ENCODE measurements at regions not wholly inside any gene's neighbourhood (a gene's known extent, or its start where the extent isn't known, plus 50 kb on each side); places are given as distances from the start of the nearest gene placed in this dataset.

- H3K36me3 ChIP-seq (ENCODE audit: control insufficient read depth, insufficient read depth, low read length) = no peaks in the 10 kb centered on the region
- H3K27me3 ChIP-seq (ENCODE audit: control insufficient read depth, insufficient read depth, low read length) = no peaks in the 10 kb centered on the region
- TF ChIP-seq, protein P1, sequence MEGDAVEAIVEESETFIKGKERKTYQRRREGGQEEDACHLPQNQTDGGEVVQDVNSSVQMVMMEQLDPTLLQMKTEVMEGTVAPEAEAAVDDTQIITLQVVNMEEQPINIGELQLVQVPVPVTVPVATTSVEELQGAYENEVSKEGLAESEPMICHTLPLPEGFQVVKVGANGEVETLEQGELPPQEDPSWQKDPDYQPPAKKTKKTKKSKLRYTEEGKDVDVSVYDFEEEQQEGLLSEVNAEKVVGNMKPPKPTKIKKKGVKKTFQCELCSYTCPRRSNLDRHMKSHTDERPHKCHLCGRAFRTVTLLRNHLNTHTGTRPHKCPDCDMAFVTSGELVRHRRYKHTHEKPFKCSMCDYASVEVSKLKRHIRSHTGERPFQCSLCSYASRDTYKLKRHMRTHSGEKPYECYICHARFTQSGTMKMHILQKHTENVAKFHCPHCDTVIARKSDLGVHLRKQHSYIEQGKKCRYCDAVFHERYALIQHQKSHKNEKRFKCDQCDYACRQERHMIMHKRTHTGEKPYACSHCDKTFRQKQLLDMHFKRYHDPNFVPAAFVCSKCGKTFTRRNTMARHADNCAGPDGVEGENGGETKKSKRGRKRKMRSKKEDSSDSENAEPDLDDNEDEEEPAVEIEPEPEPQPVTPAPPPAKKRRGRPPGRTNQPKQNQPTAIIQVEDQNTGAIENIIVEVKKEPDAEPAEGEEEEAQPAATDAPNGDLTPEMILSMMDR (IDR thresholded peaks at IDR 0.05; ENCODE audit: insufficient read depth, low read length, poor library complexity, severe bottlenecking) = no peak
- no peak overlapping the region for H3K4me3 ChIP-seq (ENCODE audit: low read depth, low read length)
- no peak for DNase-seq (ENCODE audit: low read depth)
Measured at GRCh38 chr1:95744731-95745130, 510.7 kb downstream of the RWDD3 start.

GRCh38 chr1:95752515-95753381, 518.7 kb downstream of the RWDD3 start:
- no peak overlapping the region for H3K4me3 ChIP-seq (ENCODE audit: low read depth, low read length)
- H3K27me3 ChIP-seq (ENCODE audit: control insufficient read depth, insufficient read depth, low read length) = no peaks in the 10 kb centered on the region
- TF ChIP-seq, protein P1 (IDR thresholded peaks at IDR 0.05; ENCODE audit: insufficient read depth, low read length, poor library complexity, severe bottlenecking) = no peak
- no peak for DNase-seq (ENCODE audit: low read depth)
- H3K36me3 ChIP-seq (ENCODE audit: control insufficient read depth, insufficient read depth, low read length) = no peaks in the 10 kb centered on the region

- no peak for DNase-seq (ENCODE audit: low read depth)
- H3K27me3 ChIP-seq (ENCODE audit: control insufficient read depth, insufficient read depth, low read length) = no peaks in the 10 kb centered on the region
- H3K4me3 ChIP-seq (ENCODE audit: low read depth, low read length) = no peak overlapping the region
- TF ChIP-seq, protein P1 (IDR thresholded peaks at IDR 0.05; ENCODE audit: insufficient read depth, low read length, poor library complexity, severe bottlenecking) = no peak
- H3K36me3 ChIP-seq (ENCODE audit: control insufficient read depth, insufficient read depth, low read length) = no peaks in the 10 kb centered on the region
Measured at GRCh38 chr1:95753382-95754016, 519.5 kb downstream of the RWDD3 start.

GRCh38 chr1:95754412-95754811, 520.4 kb downstream of the RWDD3 start:
- no peak overlapping the region for H3K4me3 ChIP-seq (ENCODE audit: low read depth, low read length)
- no peaks in the 10 kb centered on the region for H3K36me3 ChIP-seq (ENCODE audit: control insufficient read depth, insufficient read depth, low read length)
- H3K27me3 ChIP-seq (ENCODE audit: control insufficient read depth, insufficient read depth, low read length) = no peaks in the 10 kb centered on the region
- TF ChIP-seq, protein P1 (IDR thresholded peaks at IDR 0.05; ENCODE audit: insufficient read depth, low read length, poor library complexity, severe bottlenecking) = no peak
- no peak for DNase-seq (ENCODE audit: low read depth)

DNA sequence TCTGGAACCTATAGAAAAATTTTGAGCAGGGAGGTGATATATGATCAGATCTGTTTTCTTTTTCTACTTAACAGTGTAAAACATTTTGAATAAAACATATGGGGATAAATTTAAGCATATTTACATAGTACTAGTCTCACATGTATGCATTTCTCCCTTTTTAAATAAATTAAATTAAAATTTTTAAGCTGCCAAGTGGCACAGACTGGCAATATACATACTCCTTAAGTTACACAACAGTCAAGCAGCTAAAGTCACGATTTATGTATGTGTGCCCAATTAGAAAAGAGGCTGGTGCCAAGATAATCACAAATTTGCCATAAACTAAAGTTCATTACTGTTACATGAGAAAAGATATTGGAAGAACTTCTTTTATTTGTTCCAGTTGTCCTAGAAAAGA, 532.0 kb downstream of the RWDD3 start:
- H3K36me3 ChIP-seq (ENCODE audit: control insufficient read depth, insufficient read depth, low read length) = no peaks in the 10 kb centered on the region
- no peak for DNase-seq (ENCODE audit: low read depth)
- TF ChIP-seq, protein P1 (IDR thresholded peaks at IDR 0.05; ENCODE audit: insufficient read depth, low read length, poor library complexity, severe bottlenecking) = no peak
- H3K4me3 ChIP-seq (ENCODE audit: low read depth, low read length) = no peak overlapping the region
- no peaks in the 10 kb centered on the region for H3K27me3 ChIP-seq (ENCODE audit: control insufficient read depth, insufficient read depth, low read length)
